HG03439 (cell line): ENCODE measurements at regions not wholly inside any gene's neighbourhood (a gene's known extent, or its start where the extent isn't known, plus 50 kb on each side); places are given as distances from the start of the nearest gene placed in this dataset.

Experiments
- ATAC-seq: cut with Tn5 transposase; IDR thresholded peaks from one replicate; pipeline ENCODE4 v1.9.1; 2021; ENCODE audit warnings: mild to moderate bottlenecking, moderate library complexity; ENCODE audit not compliant: unreplicated experiment

- ATAC-seq: no peak
Observed at GRCh38 chr11:45477588-45477987, 187.8 kb downstream of the CHST1 start.

DNA sequence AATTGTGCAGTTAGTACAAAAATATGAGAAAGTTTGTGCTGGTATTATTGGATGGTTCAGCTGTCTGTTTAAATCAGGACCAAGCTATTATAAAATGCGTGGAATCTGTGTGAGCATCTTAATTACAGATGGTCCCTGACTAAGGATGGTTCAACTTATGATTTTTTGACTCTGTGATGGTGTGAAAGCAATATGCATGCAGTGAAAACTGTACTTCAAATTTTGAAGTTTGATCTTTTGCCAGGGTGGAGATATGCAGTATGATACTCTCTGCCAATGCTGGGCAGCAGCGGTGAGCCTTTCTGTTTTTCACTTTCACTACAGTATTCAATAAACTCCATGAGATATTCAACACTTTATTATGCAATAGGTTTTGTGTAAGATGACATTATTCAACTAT lies 189.3 kb downstream of the CHST1 start:
- ATAC-seq: no peak

- ATAC-seq: no peak
Observed at GRCh38 chr11:45475173-45475572, 189.0 kb upstream of the SYT13 start.

DNA sequence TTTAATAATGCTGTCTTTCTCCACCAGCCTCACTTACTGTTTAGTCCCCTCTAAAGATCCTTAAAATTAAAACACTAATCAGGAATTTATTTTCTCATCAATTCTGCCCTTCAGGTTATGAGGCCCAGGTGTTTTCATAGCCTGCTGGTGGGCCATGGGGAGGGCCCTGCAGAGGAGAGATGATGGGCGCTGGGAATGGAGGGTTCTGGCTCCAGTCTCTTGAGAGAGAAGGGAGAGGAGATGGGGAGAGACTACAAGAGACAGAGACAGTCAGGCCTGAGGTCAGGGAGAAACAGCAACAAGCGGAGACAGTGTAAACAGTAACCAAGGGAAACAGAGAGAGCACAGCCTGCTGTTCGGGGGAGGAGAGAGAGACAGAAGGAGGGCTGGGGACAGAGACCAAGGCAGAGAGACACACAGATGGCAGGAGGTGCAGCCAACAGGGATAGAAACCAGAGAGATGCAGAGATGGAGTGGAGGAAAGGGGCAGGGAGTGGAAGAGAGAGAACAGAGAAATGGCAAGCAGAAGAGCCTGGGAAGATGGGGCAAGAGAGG lies 187.3 kb upstream of the SYT13 start:
- ATAC-seq: no peak

DNA sequence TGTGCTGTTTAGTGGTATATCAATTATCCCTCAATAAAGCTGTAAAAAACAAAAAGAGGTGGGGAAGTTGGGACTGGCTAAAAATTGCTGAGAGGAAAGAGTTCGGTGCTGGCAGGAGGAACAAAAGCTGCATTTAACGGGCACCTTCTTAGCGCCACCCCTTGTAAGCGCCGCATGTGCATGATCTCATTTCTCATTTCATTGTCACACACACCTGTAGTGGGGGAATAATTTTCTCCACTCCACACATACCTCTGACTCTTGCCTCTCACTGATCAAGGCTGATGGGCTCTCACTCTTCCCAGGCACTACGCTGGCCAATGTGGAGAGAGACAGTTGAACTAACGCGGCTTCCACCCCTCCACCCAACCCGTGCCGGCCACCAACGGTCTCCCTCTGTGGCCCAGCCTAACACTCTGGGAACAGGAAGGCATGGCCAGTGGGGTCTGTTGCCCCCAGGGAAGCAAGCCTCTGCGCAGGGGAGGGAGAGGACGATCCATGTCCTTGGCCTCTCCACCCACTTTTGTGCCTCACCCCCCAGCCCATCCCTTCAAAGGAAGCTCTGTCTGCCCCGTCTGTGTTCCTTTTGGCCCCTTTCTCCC lies 186.7 kb upstream of the SYT13 start:
- no peak for ATAC-seq

DNA sequence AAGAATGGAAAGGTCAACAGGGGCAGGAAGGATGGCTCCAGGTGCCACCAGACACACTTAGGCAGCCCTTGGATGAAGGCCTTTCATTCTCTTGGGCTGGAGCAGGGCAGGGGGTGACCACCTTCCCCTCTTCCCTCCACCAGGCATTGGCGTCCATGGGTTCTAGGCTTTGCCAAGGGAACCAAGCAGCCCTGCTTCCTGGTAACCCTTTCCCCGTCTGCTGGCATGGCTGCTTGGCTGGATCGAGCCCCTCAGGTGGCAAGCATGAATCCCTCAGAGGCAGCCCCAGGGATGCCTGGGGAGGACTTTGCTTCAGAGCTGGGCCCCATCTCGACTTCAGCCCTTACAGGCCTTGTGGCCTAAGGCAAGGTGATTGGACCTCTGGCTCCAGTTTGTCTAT lies 185.1 kb upstream of the SYT13 start:
- no peak for ATAC-seq

DNA sequence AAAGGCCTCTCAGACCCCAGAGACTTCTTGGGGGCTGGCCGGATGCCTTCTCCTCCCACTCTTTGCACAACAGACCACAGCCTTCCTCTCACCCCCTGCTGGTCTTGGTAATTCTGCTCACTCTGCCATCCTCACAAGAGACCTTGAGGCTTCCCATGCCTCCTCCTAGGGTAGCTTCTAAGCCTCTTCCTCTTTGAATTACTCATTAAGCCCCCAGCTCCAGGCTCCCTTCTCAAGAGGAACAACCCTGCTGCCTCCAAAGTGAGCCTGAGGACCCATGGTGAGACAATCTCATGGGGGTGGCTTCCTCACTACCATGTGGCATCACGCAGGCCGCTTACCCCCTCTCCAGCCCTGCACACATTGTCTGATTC lies 184.6 kb upstream of the SYT13 start:
- ATAC-seq: no peak

DNA sequence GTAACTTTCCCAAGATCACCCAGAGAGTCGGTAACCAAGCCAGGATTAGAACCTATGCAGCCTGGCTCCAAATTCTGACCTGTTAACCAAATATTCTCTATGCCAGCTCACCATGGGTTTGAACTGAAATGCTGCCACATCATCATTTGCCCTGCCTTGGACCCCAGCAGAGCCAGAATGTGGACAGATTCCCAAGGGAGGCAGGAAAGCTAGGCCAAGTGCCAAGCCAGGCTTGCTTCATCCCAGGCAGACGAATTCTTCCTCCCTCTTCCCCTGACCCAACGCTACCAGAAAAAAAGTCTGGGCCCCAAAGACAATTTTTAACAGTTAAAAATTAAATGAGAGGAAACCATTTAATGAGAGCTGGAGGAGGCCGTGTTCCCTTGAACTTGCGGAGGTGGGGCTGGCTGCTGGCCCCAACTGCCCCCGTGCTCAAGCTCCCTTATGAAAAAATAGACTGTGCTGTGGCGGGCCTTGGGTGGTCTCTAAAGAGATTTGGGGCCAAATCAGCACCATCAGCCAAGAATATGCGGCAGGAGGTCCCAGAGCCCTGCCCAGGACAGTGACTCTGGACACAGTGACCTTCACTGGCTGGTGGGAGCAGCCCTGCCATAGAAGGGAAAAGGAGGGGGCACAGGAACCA lies 184.1 kb upstream of the SYT13 start:
- no peak for ATAC-seq

DNA sequence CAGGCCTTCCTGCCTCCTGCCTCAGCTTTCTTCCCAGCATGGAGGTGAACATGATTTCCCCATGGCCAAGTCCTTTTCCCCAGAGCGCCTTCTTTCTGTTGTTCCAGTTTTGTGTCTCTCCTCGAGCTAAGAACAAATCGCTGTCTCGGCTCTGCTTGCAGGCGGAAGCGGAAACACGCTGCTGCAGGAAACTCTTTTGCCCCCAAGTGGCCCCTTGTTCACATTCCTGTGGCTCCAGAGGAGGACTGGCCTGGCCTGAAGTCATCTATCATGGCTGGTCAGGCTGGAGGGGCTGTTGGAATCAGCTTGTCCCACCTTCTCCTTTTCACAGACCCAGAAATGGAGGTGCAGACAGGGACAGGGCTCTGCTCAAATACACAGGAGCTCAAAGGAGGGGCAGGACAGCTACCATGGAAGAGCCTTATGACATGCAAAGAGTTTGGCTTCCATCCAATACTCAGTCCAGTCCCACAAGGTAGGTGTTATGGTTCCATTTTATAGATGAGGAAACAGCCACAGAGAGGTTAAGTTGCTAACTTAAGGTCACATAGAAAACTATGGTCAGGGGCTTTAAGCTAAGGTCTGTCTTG lies 182.2 kb upstream of the SYT13 start:
- ATAC-seq: no peak

- ATAC-seq: no peak
Observed at GRCh38 chr11:45463541-45463940, 177.4 kb upstream of the SYT13 start.

DNA sequence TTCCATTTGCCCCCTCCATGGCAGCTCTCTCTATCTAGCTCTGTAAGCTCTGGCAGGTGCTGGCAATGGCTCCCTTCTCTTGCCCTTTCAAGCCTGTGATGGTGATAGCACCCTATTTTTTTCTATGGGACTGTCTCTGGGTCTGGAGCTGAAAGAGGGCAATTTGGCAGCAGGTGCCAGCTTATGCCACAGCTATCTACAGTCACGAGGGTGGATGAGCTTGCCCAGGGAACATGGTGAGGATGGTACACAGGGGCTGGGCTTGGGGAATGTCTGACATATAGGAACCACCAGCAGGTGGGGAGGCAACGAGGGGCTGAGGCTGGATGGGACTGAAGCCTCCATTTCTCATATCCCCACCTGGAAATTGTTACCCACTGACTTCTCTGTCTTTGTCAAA lies 175.4 kb upstream of the SYT13 start:
- ATAC-seq: no peak

- no peak for ATAC-seq
Observed at GRCh38 chr11:45459491-45459890, 173.3 kb upstream of the SYT13 start.

GRCh38 chr11:45458269-45458668 lies 172.1 kb upstream of the SYT13 start:
- no peak for ATAC-seq

GRCh38 chr11:45457649-45458048 lies 171.5 kb upstream of the SYT13 start:
- ATAC-seq: no peak

DNA sequence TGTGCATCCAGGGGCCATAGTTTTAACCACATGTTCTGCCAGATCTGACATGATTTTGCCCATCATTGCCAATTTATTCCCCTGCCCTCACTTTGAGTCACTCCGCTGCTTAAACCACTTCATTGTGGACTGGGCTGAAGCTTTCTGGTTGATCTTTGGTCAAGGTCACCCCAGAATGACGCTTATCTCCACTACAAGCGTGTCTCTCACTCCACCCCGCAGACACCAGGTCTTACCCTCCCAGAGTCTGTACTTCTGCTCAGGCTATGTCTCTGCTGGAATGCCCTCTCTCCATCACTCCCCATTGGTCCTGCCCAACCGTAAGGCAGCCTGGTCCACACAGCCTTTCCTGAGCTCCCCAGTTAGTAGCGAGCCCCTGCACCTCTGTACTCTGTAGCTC lies 170.5 kb upstream of the SYT13 start:
- ATAC-seq: no peak

GRCh38 chr11:45455536-45455935 lies 169.4 kb upstream of the SYT13 start:
- ATAC-seq: no peak

GRCh38 chr11:45454917-45455401 lies 168.8 kb upstream of the SYT13 start:
- no peak for ATAC-seq

DNA sequence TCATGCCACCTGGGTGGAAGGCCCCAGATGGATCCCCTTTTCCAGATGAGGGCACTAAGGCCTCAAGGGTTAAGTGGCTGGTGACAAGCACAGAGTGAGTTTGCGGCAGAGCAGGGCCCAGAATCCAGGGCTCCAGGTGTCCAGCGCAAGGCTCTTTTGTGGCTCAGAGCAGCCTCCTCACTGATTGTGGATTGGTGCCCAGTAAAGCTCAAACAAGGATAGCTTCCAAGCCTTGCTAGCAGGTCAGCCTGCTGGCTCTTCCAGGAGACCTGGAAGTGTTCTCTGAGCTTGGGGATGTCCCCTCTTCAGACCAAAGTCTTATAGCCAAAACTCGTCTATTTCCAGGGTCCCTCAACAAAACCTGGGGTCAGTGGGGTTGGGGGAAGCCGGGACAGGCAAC lies 167.6 kb upstream of the SYT13 start:
- ATAC-seq: no peak

DNA sequence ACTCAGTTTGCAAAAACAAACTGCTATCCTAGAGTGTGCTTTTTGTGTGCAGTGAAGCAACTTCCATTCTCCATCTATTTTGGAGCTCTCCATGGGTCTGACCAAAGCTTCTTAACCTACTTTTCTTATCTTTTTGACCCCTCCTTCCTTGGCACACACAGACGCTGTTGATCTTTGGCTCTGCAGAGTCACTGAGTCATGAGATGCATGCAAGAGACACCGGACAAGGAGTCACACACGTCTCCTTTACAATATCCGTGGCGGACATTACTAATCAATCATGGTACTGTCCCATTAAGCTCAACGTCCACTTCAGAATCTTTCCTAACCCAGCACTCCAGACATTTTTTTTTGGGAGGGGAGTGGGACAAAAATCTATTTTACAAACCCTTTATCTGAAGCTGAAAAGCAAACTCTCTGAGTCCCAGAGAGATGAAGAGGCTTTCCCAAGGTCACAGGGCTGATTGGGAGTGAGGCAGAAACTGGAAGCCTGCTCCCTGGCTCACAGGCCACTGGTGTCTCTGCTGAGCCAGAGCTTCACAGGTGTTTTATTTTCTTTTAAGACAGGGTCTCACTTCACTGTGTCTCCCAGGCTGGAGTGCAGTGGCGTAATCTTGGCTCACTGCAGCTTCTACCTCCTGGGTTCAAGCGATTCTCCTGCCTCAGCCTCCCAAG lies 165.8 kb upstream of the SYT13 start:
- ATAC-seq: no peak

- no peak for ATAC-seq
Observed at GRCh38 chr11:45450189-45450588, 164.0 kb upstream of the SYT13 start.

DNA sequence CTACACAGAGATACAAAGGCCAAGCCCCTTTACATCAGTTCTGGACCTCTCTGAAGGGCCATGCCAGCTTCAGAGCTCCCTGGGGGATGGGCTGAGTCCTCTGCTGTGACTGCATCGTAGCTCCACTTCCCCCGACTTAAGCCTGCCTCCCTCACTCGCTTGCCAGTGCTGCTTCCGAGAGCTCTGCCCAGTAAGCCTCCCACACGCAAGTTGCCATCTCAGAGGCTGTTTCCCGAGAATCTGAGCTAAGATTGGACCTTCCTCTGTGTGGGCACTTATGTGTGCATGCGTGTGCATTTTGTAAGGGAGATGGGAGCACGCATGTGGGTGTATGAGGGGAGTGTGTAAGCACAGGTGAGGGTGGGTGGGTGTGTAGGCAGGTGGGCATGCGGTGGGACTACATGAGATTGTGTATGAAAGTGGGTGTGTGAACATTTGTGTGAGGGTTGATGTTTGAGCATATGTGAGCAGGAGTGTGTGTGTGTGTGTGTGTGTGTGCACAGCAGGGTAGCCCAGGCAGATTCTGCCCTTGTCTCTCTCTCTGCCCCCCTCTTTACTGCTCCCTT lies 163.0 kb upstream of the SYT13 start:
- ATAC-seq: no peak
